Kidney (tissue), 13 donors: ENCODE measurements at regions not wholly inside any gene's neighbourhood (a gene's known extent, or its start where the extent isn't known, plus 50 kb on each side); places are given as distances from the start of the nearest gene placed in this dataset.

ENCODE experiments used
- DNase-seq, 5 donors: peaks; one replicate each; pipeline ENCODE4 v3.0.0-alpha.2; 2013 to 2020
- FAIRE-seq: peaks from 2 replicates; lab custom pipeline; 2012; peaks lifted over from hg19 to GRCh38; lab: Jason Lieb, UNC
- H3K27ac ChIP-seq, 2 donors: one replicate each; pipeline ENCODE4 v1.7.0; 2013; ENCODE audit warnings: low read depth in 2 of 2, low read length in 2 of 2, inconsistent platforms in 1 of 2
- H3K27me3 ChIP-seq: one replicate; pipeline ENCODE4 v1.7.1; 2013; ENCODE audit warnings: low read length, inconsistent platforms; ENCODE audit not compliant: control insufficient read depth, insufficient read depth
- H3K36me3 ChIP-seq, 3 donors: one replicate each; pipeline versions ENCODE4 v1.7.0 to v1.7.1; 2013; ENCODE audit warnings: low read length in 3 of 3, control low read depth in 1 of 3, inconsistent platforms in 1 of 3; ENCODE audit not compliant: insufficient read depth in 3 of 3, control insufficient read depth in 2 of 3
- H3K4me1 ChIP-seq, 3 donors: one replicate each; pipeline versions ENCODE4 v1.7.0 to v1.7.1; 2013; ENCODE audit warnings: low read length in 3 of 3, inconsistent platforms in 1 of 3, low read depth in 1 of 3; ENCODE audit not compliant: control insufficient read depth in 2 of 3, insufficient read depth in 2 of 3
- H3K4me3 ChIP-seq, 3 donors: one replicate each; pipeline versions ENCODE4 v1.7.0 to v1.8.1; 2013; ENCODE audit warnings: low read length in 3 of 3, control low read depth in 1 of 3, inconsistent platforms in 1 of 3
- H3K9ac ChIP-seq, 3 donors: one replicate each; pipeline versions ENCODE4 v1.7.0 to v1.7.1; 2013; ENCODE audit warnings: low read length in 3 of 3, control low read depth in 1 of 3, inconsistent platforms in 1 of 3
- H3K9me3 ChIP-seq, 3 donors: one replicate each; pipeline versions ENCODE4 v1.7.0 to v1.7.1; 2013; ENCODE audit warnings: low read length in 3 of 3, control low read depth in 1 of 3, inconsistent platforms in 1 of 3; ENCODE audit not compliant: control insufficient read depth in 2 of 3, insufficient read depth in 1 of 3
- intact Hi-C: fragments of 100-400 bp; cut with DNase I; formaldehyde crosslinking; loops from one replicate; pipeline ENCODE4 v1.11.1; 2022
- TF ChIP-seq, protein P1 (sequence below): IDR thresholded peaks from 3 replicates; pipeline ENCODE4 v1.5.1; 2012; ENCODE audit warnings: mild to moderate bottlenecking, moderate library complexity, borderline replicate concordance; ENCODE audit not compliant: insufficient read depth; ENCODE audit errors: extremely low read depth
- donor health status: control.
- donor health status: control.
- donor health status: control.
- donor health status: control.
- donor health status: control.
- donor health status: DM: yes; HTN: yes; CAD: no.
- donor health status: Normal renal cell carcinoma (clear cell type).

- Histone ChIP-seq H3K9me3 (no peaks in the 10 kb centered on the region), H3K9ac (no peak overlapping the region), H3K4me3 (no peak overlapping the region), H3K27ac (no peak overlapping the region), H3K4me1 (no peaks in the 10 kb centered on the region), H3K27me3 (no peaks in the 10 kb centered on the region), H3K36me3 (no peaks in the 10 kb centered on the region)
- TF ChIP-seq, protein P1, sequence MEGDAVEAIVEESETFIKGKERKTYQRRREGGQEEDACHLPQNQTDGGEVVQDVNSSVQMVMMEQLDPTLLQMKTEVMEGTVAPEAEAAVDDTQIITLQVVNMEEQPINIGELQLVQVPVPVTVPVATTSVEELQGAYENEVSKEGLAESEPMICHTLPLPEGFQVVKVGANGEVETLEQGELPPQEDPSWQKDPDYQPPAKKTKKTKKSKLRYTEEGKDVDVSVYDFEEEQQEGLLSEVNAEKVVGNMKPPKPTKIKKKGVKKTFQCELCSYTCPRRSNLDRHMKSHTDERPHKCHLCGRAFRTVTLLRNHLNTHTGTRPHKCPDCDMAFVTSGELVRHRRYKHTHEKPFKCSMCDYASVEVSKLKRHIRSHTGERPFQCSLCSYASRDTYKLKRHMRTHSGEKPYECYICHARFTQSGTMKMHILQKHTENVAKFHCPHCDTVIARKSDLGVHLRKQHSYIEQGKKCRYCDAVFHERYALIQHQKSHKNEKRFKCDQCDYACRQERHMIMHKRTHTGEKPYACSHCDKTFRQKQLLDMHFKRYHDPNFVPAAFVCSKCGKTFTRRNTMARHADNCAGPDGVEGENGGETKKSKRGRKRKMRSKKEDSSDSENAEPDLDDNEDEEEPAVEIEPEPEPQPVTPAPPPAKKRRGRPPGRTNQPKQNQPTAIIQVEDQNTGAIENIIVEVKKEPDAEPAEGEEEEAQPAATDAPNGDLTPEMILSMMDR: no peak
- FAIRE-seq: no peak
- intact Hi-C loops: no loop called here
- DNase-seq: no peak
Measured at GRCh38 chr3:944786-945185, 148.0 kb upstream of the CNTN6 start.

GRCh38 chr3:945738-946137, 147.1 kb upstream of the CNTN6 start:
- intact Hi-C loops: no loop called here
- Histone ChIP-seq H3K4me1 (no peaks in the 10 kb centered on the region), H3K9me3 (no peaks in the 10 kb centered on the region), H3K36me3 (no peaks in the 10 kb centered on the region), H3K27me3 (no peaks in the 10 kb centered on the region), H3K27ac (no peak overlapping the region), H3K4me3 (no peak overlapping the region), H3K9ac (no peak overlapping the region)
- TF ChIP-seq, protein P1: no peak
- DNase-seq (no peak), FAIRE-seq (no peak)

DNA sequence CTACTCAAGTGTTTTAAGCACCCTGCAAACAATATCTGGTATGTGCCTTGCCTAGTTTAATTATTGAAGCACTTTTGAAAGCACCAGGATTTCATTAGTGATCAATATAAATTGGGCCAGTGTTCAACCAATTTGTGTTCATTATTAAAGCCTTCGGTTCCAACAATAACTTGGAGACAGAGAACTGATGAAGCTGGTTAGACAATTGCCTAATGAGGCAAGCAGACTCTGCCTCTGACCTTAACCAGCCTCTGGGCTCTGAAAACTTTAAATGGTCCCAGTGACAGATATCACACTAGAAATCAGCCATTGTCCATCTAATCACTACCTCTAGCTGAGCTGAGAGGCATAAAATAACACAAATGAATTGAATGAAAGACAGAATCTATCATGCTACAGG, 139.9 kb upstream of the CNTN6 start:
- no peak for FAIRE-seq
- TF ChIP-seq, protein P1: no peak
- Histone ChIP-seq H3K27me3 (no peaks in the 10 kb centered on the region), H3K27ac (no peak overlapping the region), H3K4me3 (no peak overlapping the region), H3K9me3 (no peaks in the 10 kb centered on the region), H3K4me1 (no peaks in the 10 kb centered on the region), H3K36me3 (no peaks in the 10 kb centered on the region), H3K9ac (no peak overlapping the region)
- intact Hi-C loops: no loop called here
- no peak for DNase-seq

DNA sequence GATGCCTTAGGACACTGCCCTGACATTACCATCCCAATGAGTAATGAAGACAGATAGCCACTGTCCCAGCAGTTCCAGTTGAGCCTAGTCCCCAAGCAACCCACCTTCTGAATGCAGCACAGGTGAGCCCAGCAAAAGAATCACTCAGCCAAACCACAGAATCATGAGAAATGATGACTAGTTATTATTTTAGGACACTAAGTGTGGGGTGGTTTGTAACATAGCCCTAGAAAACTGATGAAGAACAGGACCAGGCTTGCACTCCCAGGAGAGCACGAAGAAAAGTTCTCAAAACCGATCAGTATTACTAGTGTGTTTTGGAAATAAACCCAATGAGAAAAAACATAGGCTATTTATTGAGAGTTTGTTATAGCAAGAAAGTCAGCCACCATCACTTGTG, 129.6 kb upstream of the CNTN6 start:
- Histone ChIP-seq H3K27ac (no peak overlapping the region), H3K36me3 (no peaks in the 10 kb centered on the region), H3K27me3 (no peaks in the 10 kb centered on the region), H3K4me1 (no peaks in the 10 kb centered on the region), H3K9ac (no peak overlapping the region), H3K4me3 (no peak overlapping the region), H3K9me3 (no peaks in the 10 kb centered on the region)
- intact Hi-C loops: no loop called here
- FAIRE-seq (no peak), DNase-seq (no peak)
- TF ChIP-seq, protein P1: no peak
